ENCODE measurements at regions not wholly inside any gene's neighbourhood (a gene's known extent, or its start where the extent isn't known, plus 50 kb on each side); places are given as distances from the start of the nearest gene placed in this dataset.
"Not testable (repeated sequence)": the region's sequence is repeated elsewhere in the genome, so short reads cannot be mapped to it uniquely, and the experiment has no call there.

DNA sequence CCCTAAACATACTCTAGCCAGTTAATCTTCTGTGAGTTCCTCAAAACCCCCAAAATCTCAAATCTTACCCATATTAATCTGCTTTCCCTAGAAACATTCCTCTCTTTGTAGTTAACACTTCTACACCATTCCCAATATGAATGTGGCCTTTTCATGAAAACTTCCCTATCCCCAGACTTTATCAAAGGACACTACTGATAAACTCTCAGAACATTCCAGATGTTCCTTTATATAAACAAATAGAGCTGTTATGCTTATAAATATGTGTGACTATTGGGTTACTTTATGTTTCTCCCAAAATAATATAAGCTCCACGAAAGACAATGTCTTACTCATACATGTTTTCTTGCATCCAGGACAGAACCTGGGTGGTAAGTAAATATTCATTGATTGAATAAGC is 205.4 kb upstream of the NFIA start:
- TF ChIP-seq CTCF (IDR thresholded peaks at IDR 0.05) = no peak
- Histone ChIP-seq H3K9ac (ENCODE audit: low read depth in 2 of 2, low read length in 2 of 2) (no peak overlapping the region), H3K27me3 (no peaks in the 10 kb centered on the region), H3K4me3 (no peak overlapping the region), H3K27ac (no peak overlapping the region), H3K4me1 (no peaks in the 10 kb centered on the region), H3K36me3 (no peaks in the 10 kb centered on the region), H3K9me3 (no peaks in the 10 kb centered on the region)
- no peak for DNase-seq
- intact Hi-C loops (cut with DNase I) = no loop called here

DNA sequence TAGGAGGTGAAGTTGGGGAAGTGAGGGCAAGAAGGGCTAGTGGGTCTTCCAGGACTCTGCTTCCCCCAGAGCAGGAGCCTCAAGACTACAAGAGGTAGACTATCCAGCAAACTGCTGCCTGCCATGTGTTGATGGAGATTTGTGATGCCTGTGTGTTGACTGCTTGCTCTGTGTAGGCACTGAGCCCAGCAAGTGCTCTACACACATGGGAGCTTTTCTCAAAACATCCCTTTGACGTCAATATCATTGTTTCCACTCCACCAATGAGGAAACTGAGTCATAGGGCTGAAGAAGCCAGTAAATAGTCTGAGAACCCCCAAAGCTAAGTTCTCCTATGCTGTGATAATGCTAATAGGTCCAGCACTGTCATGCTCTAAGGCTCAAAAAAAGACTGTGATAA is 207.2 kb upstream of the NFIA start:
- Histone ChIP-seq H3K27me3 (no peaks in the 10 kb centered on the region), H3K9ac (ENCODE audit: low read depth in 2 of 2, low read length in 2 of 2) (no peak overlapping the region), H3K9me3 (no peaks in the 10 kb centered on the region), H3K36me3 (no peaks in the 10 kb centered on the region), H3K4me3 (no peak overlapping the region), H3K4me1 (no peaks in the 10 kb centered on the region), H3K27ac (no peak overlapping the region)
- TF ChIP-seq CTCF (IDR thresholded peaks at IDR 0.05) = no peak
- intact Hi-C loops (cut with DNase I) = no loop called here
- DNase-seq = no peak

DNA sequence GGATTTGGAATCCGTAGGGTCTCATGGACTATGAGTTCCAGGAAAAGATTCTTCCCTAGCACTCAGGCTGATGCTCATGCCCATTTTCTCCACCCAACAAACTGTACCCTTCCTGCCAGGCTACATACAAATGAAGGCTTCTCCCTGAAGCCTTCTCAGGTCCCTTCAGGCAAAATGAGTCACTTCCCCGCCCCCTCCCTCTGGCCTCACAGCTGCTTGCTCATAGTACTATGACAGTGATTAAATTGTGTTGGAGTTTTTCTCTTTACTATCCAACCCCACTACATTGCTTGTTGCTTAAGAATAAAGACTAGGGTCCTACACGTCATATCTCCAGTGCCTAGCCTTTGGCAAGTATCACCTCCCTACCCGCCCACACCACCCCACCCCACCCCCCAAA is 207.6 kb upstream of the NFIA start:
- H3K9me3 ChIP-seq = no peaks in the 10 kb centered on the region
- no peak overlapping the region for H3K27ac ChIP-seq
- H3K4me3 ChIP-seq = no peak overlapping the region
- H3K36me3 ChIP-seq = no peaks in the 10 kb centered on the region
- no peaks in the 10 kb centered on the region for H3K27me3 ChIP-seq
- no peaks in the 10 kb centered on the region for H3K4me1 ChIP-seq
- no peak overlapping the region for H3K9ac ChIP-seq (ENCODE audit: low read depth in 2 of 2, low read length in 2 of 2)
- intact Hi-C loops (cut with DNase I) = no loop called here
- no peak for DNase-seq
- TF ChIP-seq CTCF (IDR thresholded peaks at IDR 0.05) = no peak

DNA sequence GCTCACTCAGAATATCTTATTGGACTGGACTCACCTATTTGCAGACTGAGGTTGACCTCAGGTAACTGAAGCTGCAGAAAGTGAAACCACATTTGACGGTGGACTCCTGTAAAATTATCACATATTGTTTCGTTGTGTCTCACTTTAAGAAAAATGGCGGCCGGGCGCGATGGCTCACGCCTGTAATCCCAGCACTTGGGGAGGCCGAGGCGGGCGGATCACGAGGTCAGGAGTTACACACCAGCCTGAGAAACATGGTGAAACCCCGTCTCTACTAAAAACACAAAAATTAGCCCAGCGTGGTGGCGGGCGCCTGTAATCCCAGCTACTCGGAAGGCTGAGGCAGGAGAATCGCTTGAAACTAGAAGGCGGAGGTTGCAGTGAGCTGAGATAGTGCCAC is 209.0 kb upstream of the NFIA start:
- H3K9ac ChIP-seq (ENCODE audit: low read depth in 2 of 2, low read length in 2 of 2); H3K27me3 ChIP-seq; H3K4me1 ChIP-seq; DNase-seq; H3K9me3 ChIP-seq; H3K36me3 ChIP-seq; H3K27ac ChIP-seq; intact Hi-C loops (cut with DNase I); H3K4me3 ChIP-seq: not testable (repeated sequence)

DNA sequence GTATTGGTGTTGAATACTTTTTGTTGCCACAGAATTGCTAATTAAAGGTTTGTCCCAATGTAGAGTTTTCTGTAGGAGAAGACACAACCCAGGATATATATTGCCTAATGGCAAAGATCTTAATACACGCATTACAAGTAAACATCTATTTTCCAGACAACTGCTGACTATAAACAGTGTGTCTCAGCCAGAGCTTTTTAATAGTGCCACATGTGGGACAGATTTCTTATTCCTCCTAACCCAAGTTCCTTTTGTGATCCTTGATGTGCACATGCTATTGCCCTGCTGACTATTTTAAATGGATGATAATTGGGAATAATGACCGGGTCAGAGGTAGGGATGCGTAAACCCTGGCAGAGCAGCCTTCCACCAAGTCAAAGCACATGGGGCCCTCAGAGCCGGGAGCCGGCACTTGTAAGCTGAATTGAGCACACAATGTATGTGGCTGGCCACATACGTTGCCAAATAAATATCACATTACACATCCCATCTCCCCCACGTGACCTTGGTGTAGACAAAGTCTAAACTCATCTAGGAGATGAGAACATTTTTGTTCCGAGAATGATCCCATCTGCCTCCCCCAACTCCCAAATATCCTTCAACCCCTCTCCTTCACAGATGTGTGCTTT is 209.8 kb upstream of the NFIA start:
- Histone ChIP-seq H3K4me3 (no peak overlapping the region), H3K9ac (ENCODE audit: low read depth in 2 of 2, low read length in 2 of 2) (no peak overlapping the region), H3K27me3 (no peaks in the 10 kb centered on the region), H3K4me1 (no peaks in the 10 kb centered on the region), H3K27ac (no peak overlapping the region), H3K36me3 (no peaks in the 10 kb centered on the region), H3K9me3 (no peaks in the 10 kb centered on the region)
- no peak for DNase-seq
- intact Hi-C loops (cut with DNase I) = no loop called here
- TF ChIP-seq CTCF (IDR thresholded peaks at IDR 0.05) = no peak

GRCh38 chr1:60870269-60870865 is 212.0 kb upstream of the NFIA start:
- no peak for TF ChIP-seq CTCF (IDR thresholded peaks at IDR 0.05)
- no peak for DNase-seq
- no peak overlapping the region for H3K9ac ChIP-seq (ENCODE audit: low read depth in 2 of 2, low read length in 2 of 2)
- H3K4me1 ChIP-seq = no peaks in the 10 kb centered on the region
- no peaks in the 10 kb centered on the region for H3K9me3 ChIP-seq
- H3K36me3 ChIP-seq = no peaks in the 10 kb centered on the region
- H3K4me3 ChIP-seq = no peak overlapping the region
- no peaks in the 10 kb centered on the region for H3K27me3 ChIP-seq
- intact Hi-C loops (cut with DNase I) = no loop called here
- H3K27ac ChIP-seq = no peak overlapping the region
